Choroid plexus epithelial cell (primary cell): ENCODE measurements at regions not wholly inside any gene's neighbourhood (a gene's known extent, or its start where the extent isn't known, plus 50 kb on each side); places are given as distances from the start of the nearest gene placed in this dataset.

Experiments used
- DNase-seq: peaks from one replicate; pipeline ENCODE4 v3.0.0-alpha.2; 2010; ENCODE audit warnings: low read depth
- H3K4me3 ChIP-seq: 2 replicates; pipeline ENCODE4 v1.5.1; 2011; ENCODE audit warnings: low read depth, mild to moderate bottlenecking, control low read depth, low read length, moderate library complexity
- CTCF ChIP-seq: conservative IDR thresholded peaks from 2 replicates; pipeline ENCODE4 v1.5.1; 2011; ENCODE audit warnings: low read depth, mild to moderate bottlenecking, control low read depth, inconsistent platforms, low read length, moderate library complexity

GRCh38 chr15:95898761-95899160 lies 431.7 kb upstream of the NR2F2 start:
- DNase-seq = no peak
- TF ChIP-seq CTCF = no peak
- H3K4me3 ChIP-seq = no peak overlapping the region

- no peak overlapping the region for H3K4me3 ChIP-seq
- DNase-seq = no peak
- no peak for TF ChIP-seq CTCF
These were observed 429.2 kb upstream of the NR2F2 start for GRCh38 chr15:95901271-95901670.

GRCh38 chr15:95902606-95903005 lies 427.9 kb upstream of the NR2F2 start:
- no peak overlapping the region for H3K4me3 ChIP-seq
- TF ChIP-seq CTCF = no peak

GRCh38 chr15:95903352-95903751 lies 427.1 kb upstream of the NR2F2 start:
- no peak overlapping the region for H3K4me3 ChIP-seq
- DNase-seq = no peak
- no peak for TF ChIP-seq CTCF

More at GRCh38 chr15:95902606-95903005, 427.9 kb upstream of the NR2F2 start:
- DNase-seq = no peak

GRCh38 chr15:95910643-95911212 lies 419.8 kb upstream of the NR2F2 start:
- no peak for DNase-seq
- TF ChIP-seq CTCF = no peak
- H3K4me3 ChIP-seq = no peak overlapping the region

GRCh38 chr15:95911570-95912279 lies 418.8 kb upstream of the NR2F2 start:
- TF ChIP-seq CTCF = no peak
- DNase-seq = no peak
- no peak overlapping the region for H3K4me3 ChIP-seq

- no peak for DNase-seq
- no peak overlapping the region for H3K4me3 ChIP-seq
- no peak for TF ChIP-seq CTCF
These were observed 418.2 kb upstream of the NR2F2 start for GRCh38 chr15:95912280-95912625.
